OCI-LY7 (cell line): ENCODE measurements at regions not wholly inside any gene's neighbourhood (a gene's known extent, or its start where the extent isn't known, plus 50 kb on each side); places are given as distances from the start of the nearest gene placed in this dataset.

Experiments
- BruUV-seq: library from RNA; stranded (reverse); fragments of 400-500 nt; replicated peaks from 2 replicates; lab custom pipeline; 2021; lab: Mats Ljungman, UMichigan
- CTCF ChIA-PET: fragments of 300-600 bp; sonication (Branson Sonifier 250); formaldehyde crosslinking; loops from one replicate; lab custom pipeline; 2022; ENCODE audit warnings: antibody characterized with exemption; ENCODE audit not compliant: unreplicated experiment; lab: Charles Lee
- POLR2A ChIA-PET: fragments of 300-600 bp; sonication (Branson Sonifier 250); formaldehyde crosslinking; loops from one replicate; lab custom pipeline; 2022; ENCODE audit warnings: antibody characterized with exemption; lab: Charles Lee
- DNase-seq: peaks from one replicate; pipeline ENCODE4 v3.0.0-alpha.2; 2015; ENCODE audit warnings: low spot score
- H2AFZ ChIP-seq: fragments of 200-600 bp; sonication (generic), shearing (Covaris generic); 2 replicates; pipeline ENCODE4 v1.6.1; 2014; ENCODE audit warnings: mild to moderate bottlenecking, antibody characterized with exemption, low read length, moderate library complexity
- H3K27ac ChIP-seq: fragments of 200-600 bp; sonication (generic); 2 replicates; pipeline ENCODE4 v1.5.1; 2014; ENCODE audit warnings: mixed run types, low read depth, mild to moderate bottlenecking, moderate library complexity, low read length, inconsistent platforms; ENCODE audit not compliant: poor library complexity, severe bottlenecking
- H3K36me3 ChIP-seq: fragments of 200-600 bp; sonication (generic); 2 replicates; pipeline ENCODE4 v1.6.1; 2014; ENCODE audit warnings: mild to moderate bottlenecking, antibody characterized with exemption, low read length, moderate library complexity, mixed read lengths; ENCODE audit not compliant: insufficient read depth
- H3K4me1 ChIP-seq: fragments of 200-600 bp; sonication (generic); 2 replicates; pipeline ENCODE4 v1.5.1; 2014; ENCODE audit warnings: mild to moderate bottlenecking, low read length; ENCODE audit not compliant: insufficient read depth, poor library complexity, severe bottlenecking
- H3K4me2 ChIP-seq: fragments of 200-600 bp; sonication (generic); 2 replicates; pipeline ENCODE4 v1.6.1; 2014; ENCODE audit warnings: mild to moderate bottlenecking, low read length
- H3K4me3 ChIP-seq: fragments of 200-600 bp; sonication (generic); 2 replicates; pipeline ENCODE4 v1.5.1; 2014; ENCODE audit warnings: mild to moderate bottlenecking, low read depth, low read length; ENCODE audit not compliant: poor library complexity, severe bottlenecking
- H3K79me2 ChIP-seq: fragments of 200-600 bp; sonication (generic); 2 replicates; pipeline ENCODE4 v1.6.1; 2016; ENCODE audit warnings: low read depth, mild to moderate bottlenecking, low read length, moderate library complexity, mixed read lengths; ENCODE audit not compliant: insufficient read depth
- H3K9me2 ChIP-seq: fragments of 200-600 bp; sonication (generic); 2 replicates; pipeline ENCODE4 v1.6.1; 2016; ENCODE audit warnings: mild to moderate bottlenecking, low read length, mixed read lengths; ENCODE audit not compliant: insufficient read depth
- H3K9me3 ChIP-seq: fragments of 200-600 bp; sonication (generic); 2 replicates; pipeline ENCODE4 v1.6.1; 2014; ENCODE audit warnings: mild to moderate bottlenecking, mixed run types, low read length, mixed read lengths
- H4K20me1 ChIP-seq: fragments of 200-600 bp; sonication (generic); 2 replicates; pipeline ENCODE4 v1.6.1; 2014; ENCODE audit warnings: mild to moderate bottlenecking, antibody characterized with exemption, low read length, moderate library complexity, mixed read lengths; ENCODE audit not compliant: insufficient read depth
- EZH2phosphoT487 ChIP-seq: fragments of 200-600 bp; sonication (generic); IDR thresholded peaks from 2 replicates; pipeline ENCODE4 v1.6.1; 2018; ENCODE audit warnings: low read depth, borderline replicate concordance, mild to moderate bottlenecking, mixed run types, antibody characterized with exemption, low read length, moderate library complexity, mixed read lengths
- intact Hi-C: fragments of 100-400 bp; cut with micrococcal nuclease; formaldehyde crosslinking; loops from one replicate; pipeline ENCODE4 v1.10.0; 2022; ENCODE audit not compliant: unreplicated experiment
- TF ChIP-seq, protein P1 (sequence below): fragments of 200-600 bp; sonication (generic); conservative IDR thresholded peaks from 2 replicates; pipeline ENCODE4 v1.5.1; 2014; ENCODE audit warnings: mild to moderate bottlenecking, antibody characterized with exemption, low read length, moderate library complexity, mixed read lengths

DNA sequence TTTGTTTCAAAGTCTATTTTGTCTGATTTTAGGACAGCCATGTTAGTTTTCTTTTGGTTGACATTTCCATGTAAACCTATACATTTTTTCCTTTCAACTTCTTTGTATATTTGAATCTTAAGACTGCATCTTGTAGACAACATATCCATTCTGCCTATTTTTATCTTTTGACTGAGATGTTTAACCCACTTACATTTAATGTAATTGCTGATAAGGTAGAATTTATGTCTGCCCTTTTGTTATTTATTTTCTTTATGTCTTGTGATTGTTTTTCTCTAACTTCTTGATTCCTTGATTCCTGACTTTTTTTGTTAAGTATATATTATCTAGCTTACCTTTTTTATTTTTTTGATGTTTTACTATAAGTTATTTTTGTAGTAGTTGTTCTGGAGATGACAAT lies 542.5 kb downstream of the SUCLG1 start:
- intact Hi-C loops = no loop called here
- Histone ChIP-seq H3K9me3 (no peaks in the 10 kb centered on the region), H3K4me3 (no peak overlapping the region), H3K9me2 (no peaks in the 10 kb centered on the region), H3K4me1 (no peaks in the 10 kb centered on the region), H3K36me3 (no peaks in the 10 kb centered on the region), H2AFZ (no peak overlapping the region), H3K4me2 (no peak overlapping the region), H3K79me2 (no peaks in the 10 kb centered on the region), H3K27ac (no peak overlapping the region), H4K20me1 (no peaks in the 10 kb centered on the region)
- no peak for DNase-seq
- no TSS peak for BruUV-seq
- ChIA-PET CTCF (no interaction called here), POLR2A (interaction anchor here (0.6 kb wide), 1 partner anchor 95 kb away, joined by 3 read pairs; no protein-coding TSS in a partner anchor)
- TF ChIP-seq EZH2phosphoT487 = no peak
- TF ChIP-seq, protein P1, sequence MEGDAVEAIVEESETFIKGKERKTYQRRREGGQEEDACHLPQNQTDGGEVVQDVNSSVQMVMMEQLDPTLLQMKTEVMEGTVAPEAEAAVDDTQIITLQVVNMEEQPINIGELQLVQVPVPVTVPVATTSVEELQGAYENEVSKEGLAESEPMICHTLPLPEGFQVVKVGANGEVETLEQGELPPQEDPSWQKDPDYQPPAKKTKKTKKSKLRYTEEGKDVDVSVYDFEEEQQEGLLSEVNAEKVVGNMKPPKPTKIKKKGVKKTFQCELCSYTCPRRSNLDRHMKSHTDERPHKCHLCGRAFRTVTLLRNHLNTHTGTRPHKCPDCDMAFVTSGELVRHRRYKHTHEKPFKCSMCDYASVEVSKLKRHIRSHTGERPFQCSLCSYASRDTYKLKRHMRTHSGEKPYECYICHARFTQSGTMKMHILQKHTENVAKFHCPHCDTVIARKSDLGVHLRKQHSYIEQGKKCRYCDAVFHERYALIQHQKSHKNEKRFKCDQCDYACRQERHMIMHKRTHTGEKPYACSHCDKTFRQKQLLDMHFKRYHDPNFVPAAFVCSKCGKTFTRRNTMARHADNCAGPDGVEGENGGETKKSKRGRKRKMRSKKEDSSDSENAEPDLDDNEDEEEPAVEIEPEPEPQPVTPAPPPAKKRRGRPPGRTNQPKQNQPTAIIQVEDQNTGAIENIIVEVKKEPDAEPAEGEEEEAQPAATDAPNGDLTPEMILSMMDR = no peak

DNA sequence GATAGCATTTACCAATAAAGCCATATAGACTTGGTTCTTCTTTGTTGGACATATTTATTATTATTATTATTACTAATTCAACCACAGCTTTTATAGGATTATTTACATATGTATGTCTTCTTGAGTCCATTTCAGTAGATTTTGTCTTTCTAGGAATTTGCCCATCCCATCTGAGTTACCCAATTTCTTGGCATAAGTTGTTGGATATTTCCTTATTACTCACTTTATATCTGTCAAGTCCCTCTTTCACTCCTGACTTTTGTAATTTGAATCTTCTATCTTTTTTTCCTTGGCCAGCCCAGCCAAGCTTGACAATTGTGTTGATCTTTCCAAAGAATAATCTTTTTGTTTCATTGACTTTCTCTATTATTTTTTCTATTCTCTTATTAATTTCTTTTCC lies 543.7 kb downstream of the SUCLG1 start:
- no peak for DNase-seq
- TF ChIP-seq, protein P1 = no peak
- TF ChIP-seq EZH2phosphoT487 = no peak
- POLR2A ChIA-PET = interaction anchor here (0.7 kb wide), 1 partner anchor 9 kb away, joined by 3 read pairs; no protein-coding TSS in a partner anchor
- H3K4me2 ChIP-seq = no peak overlapping the region
- H3K27ac ChIP-seq = no peak overlapping the region
- no peaks in the 10 kb centered on the region for H3K9me2 ChIP-seq
- H3K4me3 ChIP-seq = no peak overlapping the region
- H3K4me1 ChIP-seq = no peaks in the 10 kb centered on the region
- no peaks in the 10 kb centered on the region for H4K20me1 ChIP-seq
- H3K9me3 ChIP-seq = no peaks in the 10 kb centered on the region
- BruUV-seq = no TSS peak
- intact Hi-C loops = no loop called here
- no peaks in the 10 kb centered on the region for H3K79me2 ChIP-seq
- CTCF ChIA-PET = no interaction called here
- no peak overlapping the region for H2AFZ ChIP-seq
- no peaks in the 10 kb centered on the region for H3K36me3 ChIP-seq

DNA sequence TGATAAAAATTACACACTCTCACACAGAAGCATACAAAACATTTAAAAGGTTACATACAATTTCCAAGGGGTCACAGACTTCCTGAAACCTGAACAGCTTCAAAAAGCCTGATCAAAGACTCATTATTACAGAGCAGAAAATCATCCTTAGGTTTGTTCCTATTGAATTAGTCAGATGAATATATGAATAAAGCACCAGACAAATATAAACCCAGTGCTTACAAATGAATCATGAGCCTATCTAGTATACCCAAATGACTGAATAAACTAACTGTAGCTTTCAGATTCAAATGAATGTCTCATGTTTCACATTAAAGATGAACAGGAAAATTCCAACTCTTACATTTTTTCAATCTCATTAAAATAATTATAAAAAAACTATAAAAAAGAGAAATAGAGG lies 550.3 kb downstream of the SUCLG1 start:
- no peak for DNase-seq
- Histone ChIP-seq H3K9me2 (no peaks in the 10 kb centered on the region), H4K20me1 (no peaks in the 10 kb centered on the region), H3K79me2 (no peaks in the 10 kb centered on the region), H3K27ac (no peak overlapping the region), H3K9me3 (no peaks in the 10 kb centered on the region), H3K36me3 (no peaks in the 10 kb centered on the region), H2AFZ (no peak overlapping the region), H3K4me3 (no peak overlapping the region), H3K4me2 (no peak overlapping the region), H3K4me1 (no peaks in the 10 kb centered on the region)
- no TSS peak for BruUV-seq
- POLR2A ChIA-PET = no interaction called here
- intact Hi-C loops = no loop called here
- CTCF ChIA-PET = no interaction called here
- TF ChIP-seq, protein P1 = no peak
- no peak for TF ChIP-seq EZH2phosphoT487
